Liver (tissue), 7 donors: ENCODE measurements at regions not wholly inside any gene's neighbourhood (a gene's known extent, or its start where the extent isn't known, plus 50 kb on each side); places are given as distances from the start of the nearest gene placed in this dataset.

Source experiments
- DNase-seq: peaks from one replicate; pipeline ENCODE4 v3.0.0-alpha.2; 2017; ENCODE audit warnings: low spot score
- H3K27ac ChIP-seq, 2 donors: one replicate each; pipeline ENCODE4 v1.7.0; 2013; ENCODE audit warnings: inconsistent platforms in 2 of 2, low read length in 2 of 2, control low read depth in 1 of 2, low read depth in 1 of 2, mild to moderate bottlenecking in 1 of 2
- H3K27me3 ChIP-seq, 4 donors: one replicate each; pipeline versions ENCODE4 v1.6.1 to v1.7.0; 2013; ENCODE audit warnings: low read length in 3 of 4, inconsistent platforms in 1 of 4, mild to moderate bottlenecking in 1 of 4, moderate library complexity in 1 of 4; ENCODE audit not compliant: control insufficient read depth in 4 of 4, insufficient read depth in 4 of 4
- H3K36me3 ChIP-seq, 4 donors: one replicate each; pipeline versions ENCODE4 v1.6.1 to v1.7.0; 2013; ENCODE audit warnings: low read length in 3 of 4, mild to moderate bottlenecking in 3 of 4, low read depth in 1 of 4, moderate library complexity in 1 of 4; ENCODE audit not compliant: control insufficient read depth in 4 of 4, insufficient read depth in 3 of 4
- H3K4me1 ChIP-seq, 4 donors: one replicate each; pipeline versions ENCODE4 v1.6.1 to v1.7.0; 2013; ENCODE audit warnings: low read length in 3 of 4, mild to moderate bottlenecking in 3 of 4, moderate library complexity in 1 of 4; ENCODE audit not compliant: control insufficient read depth in 4 of 4, insufficient read depth in 4 of 4
- H3K4me3 ChIP-seq, 3 donors: one replicate each; pipeline versions ENCODE4 v1.6.1 to v1.7.0; 2013; ENCODE audit warnings: low read length in 3 of 3, control low read depth in 1 of 3, low read depth in 1 of 3, mild to moderate bottlenecking in 1 of 3
- H3K9ac ChIP-seq, 2 donors: one replicate each; pipeline ENCODE4 v1.7.0; 2013; ENCODE audit warnings: low read length in 2 of 2, mild to moderate bottlenecking in 2 of 2, moderate library complexity in 2 of 2, control low read depth in 1 of 2, low read depth in 1 of 2
- H3K9me3 ChIP-seq, 4 donors: one replicate each; pipeline versions ENCODE4 v1.6.1 to v1.7.0; 2013; ENCODE audit warnings: low read length in 3 of 4; ENCODE audit not compliant: control insufficient read depth in 4 of 4
- EGR1 ChIP-seq, 2 donors: IDR thresholded peaks; 2 replicates each; pipeline ENCODE4 v1.6.1; 2016 to 2018; ENCODE audit warnings: antibody characterized with exemption in 2 of 2, low read depth in 2 of 2
- FOXA1 ChIP-seq: IDR thresholded peaks from 2 replicates; pipeline ENCODE4 v1.6.1; 2016; ENCODE audit warnings: antibody characterized with exemption
- FOXA2 ChIP-seq: IDR thresholded peaks from 2 replicates; pipeline ENCODE4 v1.6.1; 2016; ENCODE audit warnings: antibody characterized with exemption
- GABPA ChIP-seq, 2 donors: IDR thresholded peaks in 1 of 2; conservative IDR thresholded peaks in 1 of 2; 2 replicates each; pipeline ENCODE4 v1.6.1; 2016; ENCODE audit warnings: antibody characterized with exemption in 2 of 2, mild to moderate bottlenecking in 1 of 2, moderate library complexity in 1 of 2
- HNF4A ChIP-seq, 2 donors: conservative IDR thresholded peaks; 2 replicates each; pipeline ENCODE4 v1.6.1; 2016; ENCODE audit warnings: antibody characterized with exemption in 2 of 2, mild to moderate bottlenecking in 2 of 2
- JUND ChIP-seq, 2 donors: IDR thresholded peaks; 2 replicates each; pipeline ENCODE4 v1.6.1; 2016; ENCODE audit warnings: antibody characterized with exemption in 2 of 2
- NR2F2 ChIP-seq: IDR thresholded peaks from 2 replicates; pipeline ENCODE4 v1.6.1; 2016; ENCODE audit warnings: antibody characterized with exemption
- RAD21 ChIP-seq, 2 donors: IDR thresholded peaks; 2 replicates each; pipeline ENCODE4 v1.6.1; 2016; ENCODE audit warnings: antibody characterized with exemption in 2 of 2, mild to moderate bottlenecking in 2 of 2
- SP1 ChIP-seq: IDR thresholded peaks from 2 replicates; pipeline ENCODE4 v1.6.1; 2018; ENCODE audit warnings: antibody characterized with exemption, mild to moderate bottlenecking
- WGBS: extraction: QIAGEN DNeasy Blood & Tissue Kit; methylation state at CpG from one replicate; pipeline ENCODE4 v1.1.7; 2013; 5-methylcytosine and 5-hydroxymethylcytosine counted together
- TF ChIP-seq, protein P1 (sequence below): IDR thresholded peaks from 2 replicates; pipeline ENCODE4 v1.6.1; 2016; ENCODE audit warnings: antibody characterized with exemption
- TF ChIP-seq, protein P2 (sequence below): IDR thresholded peaks from 2 replicates; pipeline ENCODE4 v1.6.1; 2016; ENCODE audit warnings: antibody characterized with exemption
- donor health status: healthy.
- donor health status: healthy.
- donor health status: healthy.
- donor health status: healthy.

DNA sequence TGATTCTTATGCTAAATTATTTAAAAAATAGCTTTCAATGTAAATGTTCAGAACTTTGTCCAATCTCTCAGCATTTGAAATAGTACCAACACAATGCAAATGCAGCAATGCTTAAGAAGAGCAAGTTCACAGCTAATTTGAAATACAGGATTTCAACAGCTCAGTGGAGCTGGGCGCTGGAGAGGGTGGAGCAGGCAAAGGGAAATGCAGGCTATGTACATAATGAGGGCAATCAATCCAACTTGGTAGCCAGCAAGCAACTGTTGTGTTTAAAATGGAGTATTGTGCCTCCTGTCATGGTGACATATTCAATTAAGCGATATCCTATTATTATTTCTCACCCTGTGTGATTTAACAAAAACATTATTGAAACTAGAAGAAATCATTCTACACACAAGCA lies 568.8 kb downstream of the PSAT1 start:
- Histone ChIP-seq H3K36me3 (no peaks in the 10 kb centered on the region), H3K9me3 (peaks cover 0 to 2% (median 0%) of the 10 kb centered on the region in 4 donors), H3K27ac (no peak overlapping the region), H3K27me3 (no peaks in the 10 kb centered on the region), H3K9ac (no peak overlapping the region), H3K4me3 (no peak overlapping the region), H3K4me1 (no peaks in the 10 kb centered on the region)
- no peak for DNase-seq
- 71% methylated on average over 2 of the region's 2 CpGs for WGBS
- no peak for TF ChIP-seq GABPA (IDR thresholded peaks at IDR 0.05 in 1 of 2, conservative IDR thresholded peaks at IDR 0.05 in 1 of 2)
- TF ChIP-seq, protein P1, sequence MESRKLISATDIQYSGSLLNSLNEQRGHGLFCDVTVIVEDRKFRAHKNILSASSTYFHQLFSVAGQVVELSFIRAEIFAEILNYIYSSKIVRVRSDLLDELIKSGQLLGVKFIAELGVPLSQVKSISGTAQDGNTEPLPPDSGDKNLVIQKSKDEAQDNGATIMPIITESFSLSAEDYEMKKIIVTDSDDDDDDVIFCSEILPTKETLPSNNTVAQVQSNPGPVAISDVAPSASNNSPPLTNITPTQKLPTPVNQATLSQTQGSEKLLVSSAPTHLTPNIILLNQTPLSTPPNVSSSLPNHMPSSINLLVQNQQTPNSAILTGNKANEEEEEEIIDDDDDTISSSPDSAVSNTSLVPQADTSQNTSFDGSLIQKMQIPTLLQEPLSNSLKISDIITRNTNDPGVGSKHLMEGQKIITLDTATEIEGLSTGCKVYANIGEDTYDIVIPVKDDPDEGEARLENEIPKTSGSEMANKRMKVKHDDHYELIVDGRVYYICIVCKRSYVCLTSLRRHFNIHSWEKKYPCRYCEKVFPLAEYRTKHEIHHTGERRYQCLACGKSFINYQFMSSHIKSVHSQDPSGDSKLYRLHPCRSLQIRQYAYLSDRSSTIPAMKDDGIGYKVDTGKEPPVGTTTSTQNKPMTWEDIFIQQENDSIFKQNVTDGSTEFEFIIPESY: no peak
- TF ChIP-seq, protein P2, sequence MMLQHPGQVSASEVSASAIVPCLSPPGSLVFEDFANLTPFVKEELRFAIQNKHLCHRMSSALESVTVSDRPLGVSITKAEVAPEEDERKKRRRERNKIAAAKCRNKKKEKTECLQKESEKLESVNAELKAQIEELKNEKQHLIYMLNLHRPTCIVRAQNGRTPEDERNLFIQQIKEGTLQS: no peak
- no peak for TF ChIP-seq SP1
- TF ChIP-seq EGR1 (IDR thresholded peaks at IDR 0.05; ENCODE audit: low read depth in 2 of 2): no peak
- TF ChIP-seq FOXA2: no peak

- Histone ChIP-seq H3K4me3 (no peak overlapping the region), H3K4me1 (no peaks in the 10 kb centered on the region), H3K27me3 (no peaks in the 10 kb centered on the region), H3K36me3 (no peaks in the 10 kb centered on the region), H3K27ac (no peak overlapping the region), H3K9me3 (peaks cover 0 to 2% (median 0%) of the 10 kb centered on the region in 4 donors), H3K9ac (no peak overlapping the region)
- no peak for DNase-seq
- no peak for TF ChIP-seq EGR1 (IDR thresholded peaks at IDR 0.05; ENCODE audit: low read depth in 2 of 2)
- TF ChIP-seq FOXA1: no peak
- 77% methylated on average over 6 of the region's 6 CpGs for WGBS
Observed at GRCh38 chr9:78866207-78867132, 569.5 kb downstream of the PSAT1 start.

DNA sequence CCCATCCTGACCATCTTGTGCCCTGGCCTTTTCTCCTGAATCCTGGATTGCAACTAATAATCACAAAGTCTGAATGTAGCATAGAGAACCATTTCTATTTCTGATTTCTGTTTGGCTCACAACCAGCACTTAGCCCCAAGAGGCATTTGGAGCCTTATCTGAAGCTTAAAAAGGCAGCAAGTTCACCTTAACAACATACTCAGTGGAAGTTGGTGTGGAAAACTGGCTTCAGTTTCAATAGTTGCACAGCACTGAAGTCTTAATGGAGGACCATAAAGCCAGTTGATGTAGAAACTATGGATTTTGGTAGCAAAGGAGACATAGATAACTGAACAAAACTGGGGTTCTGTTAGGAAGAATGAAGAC lies 574.1 kb downstream of the PSAT1 start:
- no peak overlapping the region for H3K27ac ChIP-seq
- no peaks in the 10 kb centered on the region for H3K36me3 ChIP-seq
- TF ChIP-seq RAD21 (IDR thresholded peaks at IDR 0.05): no peak
- no peak for TF ChIP-seq SP1
- no peak for TF ChIP-seq NR2F2
- no peak for TF ChIP-seq JUND (IDR thresholded peaks at IDR 0.05)
- no peak for TF ChIP-seq HNF4A (conservative IDR thresholded peaks at IDR 0.05)
- H3K27me3 ChIP-seq: no peaks in the 10 kb centered on the region
- H3K9ac ChIP-seq: peak overlapping the region in 1 of 2 donors; percentile 8
- no peaks in the 10 kb centered on the region for H3K4me1 ChIP-seq
- H3K4me3 ChIP-seq: no peak overlapping the region
- H3K9me3 ChIP-seq: no peaks in the 10 kb centered on the region
- no peak for DNase-seq
